H9 (cell line): ENCODE measurements at regions not wholly inside any gene's neighbourhood (a gene's known extent, or its start where the extent isn't known, plus 50 kb on each side); places are given as distances from the start of the nearest gene placed in this dataset.

Source experiments
- DNase-seq: peaks from one replicate; pipeline ENCODE4 v3.0.0-alpha.2; 2017
- H2AFZ ChIP-seq: one replicate; pipeline ENCODE4 v1.6.1; 2013; ENCODE audit warnings: mild to moderate bottlenecking, low read length, control low read depth, moderate library complexity
- H2AK5ac ChIP-seq: 2 replicates; pipeline ENCODE4 v1.6.1; 2013; ENCODE audit warnings: low read length, control low read depth, mixed read lengths; ENCODE audit not compliant: insufficient read length
- H2BK120ac ChIP-seq: one replicate; pipeline ENCODE4 v1.6.1; 2013; ENCODE audit warnings: low read depth, mild to moderate bottlenecking, low read length, control low read depth, inconsistent platforms; ENCODE audit not compliant: poor library complexity, severe bottlenecking
- H2BK12ac ChIP-seq: 2 replicates; pipeline ENCODE4 v1.6.1; 2013; ENCODE audit warnings: low read length, control low read depth, mixed read lengths, low read depth; ENCODE audit not compliant: insufficient read length
- H2BK15ac ChIP-seq: 2 replicates; pipeline ENCODE4 v1.6.1; 2013; ENCODE audit warnings: low read depth, low read length, control low read depth
- H2BK20ac ChIP-seq: one replicate; pipeline ENCODE4 v1.6.1; 2013; ENCODE audit warnings: low read depth, mild to moderate bottlenecking, low read length, control low read depth, inconsistent platforms; ENCODE audit not compliant: poor library complexity, severe bottlenecking
- H2BK5ac ChIP-seq: 2 replicates; pipeline ENCODE4 v1.6.1; 2013; ENCODE audit warnings: low read length, control low read depth, mixed read lengths; ENCODE audit not compliant: insufficient read length
- H3K14ac ChIP-seq: 2 replicates; pipeline ENCODE4 v1.6.1; 2013; ENCODE audit warnings: low read length, control low read depth; ENCODE audit not compliant: insufficient read depth
- H3K18ac ChIP-seq: 2 replicates; pipeline ENCODE4 v1.6.1; 2013; ENCODE audit warnings: low read depth, mild to moderate bottlenecking, mixed read lengths, low read length, control low read depth; ENCODE audit not compliant: insufficient read length
- H3K23ac ChIP-seq: 2 replicates; pipeline ENCODE4 v1.6.1; 2013; ENCODE audit warnings: low read length, control low read depth, mixed read lengths, low read depth; ENCODE audit not compliant: insufficient read length
- H3K23me2 ChIP-seq: 2 replicates; pipeline ENCODE4 v1.6.1; 2013; ENCODE audit warnings: low read depth, mild to moderate bottlenecking, mixed read lengths, low read length, control low read depth; ENCODE audit not compliant: insufficient read length, poor library complexity, severe bottlenecking
- H3K27ac ChIP-seq: 2 replicates; pipeline ENCODE4 v1.5.1; 2013; ENCODE audit warnings: low read length, control low read depth, mixed read lengths, low read depth; ENCODE audit not compliant: insufficient read length
- H3K27me3 ChIP-seq: 2 replicates; pipeline ENCODE4 v1.6.1; 2013; ENCODE audit warnings: low read length, control low read depth, inconsistent platforms; ENCODE audit not compliant: insufficient read depth
- H3K4ac ChIP-seq: 2 replicates; pipeline ENCODE4 v1.6.1; 2013; ENCODE audit warnings: low read depth, mild to moderate bottlenecking, control low read depth, inconsistent platforms, low read length, moderate library complexity
- H3K4me1 ChIP-seq: 2 replicates; pipeline ENCODE4 v1.6.1; 2013; ENCODE audit warnings: low read length, control low read depth, inconsistent platforms; ENCODE audit not compliant: insufficient read depth
- H3K4me2 ChIP-seq: 2 replicates; pipeline ENCODE4 v1.6.1; 2013; ENCODE audit warnings: low read length, control low read depth, mixed read lengths; ENCODE audit not compliant: insufficient read length, insufficient read depth
- H3K56ac ChIP-seq: 2 replicates; pipeline ENCODE4 v1.6.1; 2013; ENCODE audit warnings: low read depth, mild to moderate bottlenecking, mixed read lengths, low read length, control low read depth; ENCODE audit not compliant: insufficient read length
- H3K79me1 ChIP-seq: 2 replicates; pipeline ENCODE4 v1.6.1; 2013; ENCODE audit warnings: low read depth, mild to moderate bottlenecking, moderate library complexity, low read length, control low read depth, inconsistent platforms; ENCODE audit not compliant: insufficient read depth, poor library complexity, severe bottlenecking
- H3K79me2 ChIP-seq: 2 replicates; pipeline ENCODE4 v1.6.1; 2013; ENCODE audit warnings: low read length, control low read depth, inconsistent platforms; ENCODE audit not compliant: insufficient read depth
- H3K9ac ChIP-seq: 2 replicates; pipeline ENCODE4 v1.6.1; 2013; ENCODE audit warnings: low read length, control low read depth, mixed read lengths; ENCODE audit not compliant: insufficient read length; ENCODE audit errors: extremely low read depth
- H3K9me3 ChIP-seq: one replicate; pipeline ENCODE4 v1.6.1; 2013; ENCODE audit warnings: low read depth, low read length, inconsistent platforms; ENCODE audit not compliant: control insufficient read depth
- H3T11ph ChIP-seq: one replicate; pipeline ENCODE4 v1.6.1; 2013; ENCODE audit warnings: mild to moderate bottlenecking, low read length, control low read depth, inconsistent platforms
- H4K20me1 ChIP-seq: one replicate; pipeline ENCODE4 v1.6.1; 2013; ENCODE audit not compliant: control insufficient read depth, insufficient read length, insufficient read depth
- H4K5ac ChIP-seq: 2 replicates; pipeline ENCODE4 v1.6.1; 2013; ENCODE audit warnings: low read depth, mild to moderate bottlenecking, mixed read lengths, low read length, control low read depth; ENCODE audit not compliant: insufficient read length
- H4K8ac ChIP-seq: replicated peaks from 2 replicates; pipeline ENCODE4 v1.6.1; 2013; ENCODE audit warnings: low read length, control low read depth, mixed read lengths, low read depth; ENCODE audit not compliant: insufficient read length
- H4K91ac ChIP-seq: 2 replicates; pipeline ENCODE4 v1.6.1; 2013; ENCODE audit warnings: low read depth, mild to moderate bottlenecking, moderate library complexity, mixed read lengths, low read length, control low read depth; ENCODE audit not compliant: insufficient read length
- H3K27ac Mint-ChIP-seq, 3 experiments: 2 replicates in 2 of 3; 3 replicates in 1 of 3; pipeline ENCODE4 v1.8.0; 2020 to 2021; ENCODE audit warnings: mixed read lengths in 3 of 3, mild to moderate bottlenecking in 1 of 3, moderate library complexity in 1 of 3
- H3K27me3 Mint-ChIP-seq: 2 replicates; pipeline ENCODE4 v1.8.0; 2021; ENCODE audit warnings: low read depth, mild to moderate bottlenecking, moderate library complexity, mixed read lengths
- H3K36me3 Mint-ChIP-seq, 3 experiments: 2 replicates in 2 of 3; 3 replicates in 1 of 3; pipeline ENCODE4 v1.8.0; 2020 to 2021; ENCODE audit warnings: low read depth in 3 of 3, mixed read lengths in 3 of 3; ENCODE audit not compliant: insufficient read depth in 1 of 3
- H3K4me1 Mint-ChIP-seq, 2 experiments: 2 replicates each; pipeline ENCODE4 v1.8.0; 2020; ENCODE audit warnings: mixed read lengths in 2 of 2
- H3K4me3 Mint-ChIP-seq, 2 experiments: 2 replicates in 1 of 2; 3 replicates in 1 of 2; pipeline ENCODE4 v1.8.0; 2020 to 2021; ENCODE audit warnings: mild to moderate bottlenecking in 2 of 2, mixed read lengths in 2 of 2, moderate library complexity in 1 of 2
- H3K9me3 Mint-ChIP-seq, 2 experiments: 2 replicates in 1 of 2; 3 replicates in 1 of 2; pipeline ENCODE4 v1.8.0; 2020; ENCODE audit warnings: mild to moderate bottlenecking in 2 of 2, mixed read lengths in 2 of 2, moderate library complexity in 1 of 2
- CTCF ChIP-seq: fragments of 200-600 bp; sonication (generic); conservative IDR thresholded peaks from 3 replicates; pipeline ENCODE4 v1.8.0; 2021; ENCODE audit warnings: antibody characterized with exemption, mild to moderate bottlenecking
- WGBS: extraction: QIAGEN DNeasy Blood & Tissue Kit; methylation state at CpG from one replicate; pipeline ENCODE4 v1.1.7; 2013; ENCODE audit warnings: missing lambda C conversion rate, low lambda C conversion rate, mixed read lengths; ENCODE audit not compliant: insufficient read length; ENCODE audit errors: extremely low coverage; 5-methylcytosine and 5-hydroxymethylcytosine counted together

GRCh38 chr13:88541994-88542393, 870.8 kb downstream of the SLITRK5 start:
- Histone ChIP-seq H2BK120ac (no peak overlapping the region), H4K20me1 (no peaks in the 10 kb centered on the region), H3T11ph (no peak overlapping the region), H4K91ac (no peak overlapping the region), H3K79me1 (no peaks in the 10 kb centered on the region), H3K9me3 (no peaks in the 10 kb centered on the region), H3K9ac (no peak overlapping the region), H3K56ac (no peak overlapping the region), H2AFZ (no peak overlapping the region), H2BK5ac (no peak overlapping the region), H3K4ac (no peak overlapping the region), H4K8ac (no peak overlapping the region), H3K23me2 (no peaks in the 10 kb centered on the region), H3K79me2 (no peaks in the 10 kb centered on the region), H3K27ac (no peak overlapping the region), H2BK12ac (no peak overlapping the region), H2BK15ac (no peak overlapping the region), H3K18ac (no peak overlapping the region), H3K14ac (no peak overlapping the region), H3K4me2 (no peak overlapping the region), H4K5ac (no peak overlapping the region), H2AK5ac (no peak overlapping the region), H2BK20ac (no peak overlapping the region), H3K27me3 (no peaks in the 10 kb centered on the region), H3K23ac (no peak overlapping the region), H3K4me1 (no peaks in the 10 kb centered on the region)
- no peak for TF ChIP-seq CTCF
- H3K36me3 Mint-ChIP-seq = no peaks in the 10 kb centered on the region
- no peak overlapping the region for H3K4me3 Mint-ChIP-seq
- no peak overlapping the region for H3K27ac Mint-ChIP-seq
- H3K27me3 Mint-ChIP-seq = no peaks in the 10 kb centered on the region
- no peak for DNase-seq
- H3K9me3 Mint-ChIP-seq = no peaks in the 10 kb centered on the region
- no peaks in the 10 kb centered on the region for H3K4me1 Mint-ChIP-seq
- WGBS = no CpG with 5 or more reads among the region's 1 CpG
